Endothelial cell of umbilical vein (primary cell): ENCODE measurements at regions not wholly inside any gene's neighbourhood (a gene's known extent, or its start where the extent isn't known, plus 50 kb on each side); places are given as distances from the start of the nearest gene placed in this dataset.

Experiments
- BruUV-seq: library from RNA; stranded (reverse); fragments of 400-500 nt; replicated peaks from 2 replicates; lab custom pipeline; 2021; lab: Mats Ljungman, UMichigan
- CTCF ChIA-PET: fragments of 300-600, 350-600 bp; sonication (Branson Sonifier 250); formaldehyde crosslinking; loops from one replicate; lab custom pipeline; 2021; ENCODE audit warnings: antibody characterized with exemption, inconsistent platforms; lab: Charles Lee
- POLR2A ChIA-PET: fragments of 300-600, 350-600 bp; sonication (Branson Sonifier 250); formaldehyde crosslinking; loops from one replicate; lab custom pipeline; 2021; ENCODE audit warnings: antibody characterized with exemption, inconsistent platforms; lab: Charles Lee
- DNase-seq: peaks from one replicate; pipeline ENCODE4 v3.0.0-alpha.2; 2011; ENCODE audit warnings: low read depth, low spot score
- FAIRE-seq: peaks from 2 replicates; lab custom pipeline; 2011; peaks lifted over from hg19 to GRCh38; lab: Jason Lieb, UNC
- H2AFZ ChIP-seq: 2 replicates; pipeline ENCODE4 v1.6.0; 2012; ENCODE audit warnings: low read depth, low read length, control low read depth, inconsistent platforms
- H3K27ac ChIP-seq: 2 replicates; pipeline ENCODE4 v1.5.1; 2011; ENCODE audit warnings: low read depth, mild to moderate bottlenecking, control low read depth, low read length, moderate library complexity; ENCODE audit not compliant: insufficient read depth
- H3K27me3 ChIP-seq, 2 experiments: 2 replicates each; pipeline versions ENCODE4 v1.6.0 to v1.6.1; 2011; ENCODE audit warnings: low read length in 2 of 2, mixed read lengths in 1 of 2; ENCODE audit not compliant: control insufficient read depth in 2 of 2, insufficient read depth in 2 of 2
- H3K36me3 ChIP-seq, 2 experiments: 2 replicates in 1 of 2; 3 replicates in 1 of 2; pipeline ENCODE4 v1.5.1; 2011; ENCODE audit warnings: low read length in 2 of 2, mild to moderate bottlenecking in 1 of 2, moderate library complexity in 1 of 2; ENCODE audit not compliant: control insufficient read depth in 2 of 2, insufficient read depth in 2 of 2; ENCODE audit errors: extremely low read depth in 1 of 2
- H3K4me1 ChIP-seq: 3 replicates; pipeline ENCODE4 v1.5.1; 2011; ENCODE audit warnings: mild to moderate bottlenecking, low read length; ENCODE audit not compliant: control insufficient read depth, insufficient read depth; ENCODE audit errors: extremely low read depth
- H3K4me2 ChIP-seq: 2 replicates; pipeline ENCODE4 v1.6.1; 2011; ENCODE audit warnings: low read length, control low read depth, mixed read lengths; ENCODE audit not compliant: insufficient read depth
- H3K4me3 ChIP-seq, 3 experiments: fragments of 200-600 bp in 1 of 3; sonication (generic), shearing (Covaris generic) in 1 of 3; replicated peaks in 1 of 3; 2 replicates each; pipeline ENCODE4 v1.5.1; 2011 to 2016; ENCODE audit warnings: control low read depth in 3 of 3, low read length in 3 of 3, mild to moderate bottlenecking in 2 of 3, inconsistent platforms in 1 of 3, low read depth in 1 of 3, moderate library complexity in 1 of 3; ENCODE audit not compliant: insufficient read depth in 1 of 3
- H3K79me2 ChIP-seq: 2 replicates; pipeline ENCODE4 v1.6.0; 2012; ENCODE audit warnings: low read length, inconsistent platforms; ENCODE audit not compliant: control insufficient read depth, insufficient read depth
- H3K9ac ChIP-seq: replicated peaks from 2 replicates; pipeline ENCODE3; 2011; ENCODE audit warnings: low read length, control low read depth; ENCODE audit not compliant: insufficient read depth; ENCODE audit errors: extremely low read depth
- H3K9me1 ChIP-seq: replicated peaks from 3 replicates; pipeline ENCODE4 v1.6.0; 2011; ENCODE audit warnings: mild to moderate bottlenecking, low read length; ENCODE audit not compliant: control insufficient read depth, insufficient read depth; ENCODE audit errors: extremely low read depth
- H3K9me3 ChIP-seq: replicated peaks from 2 replicates; pipeline ENCODE4 v1.5.1; 2012; ENCODE audit warnings: low read length, inconsistent platforms; ENCODE audit not compliant: control insufficient read depth, insufficient read depth
- H4K20me1 ChIP-seq: replicated peaks from 2 replicates; pipeline ENCODE3; 2011; ENCODE audit warnings: mild to moderate bottlenecking, low read length; ENCODE audit not compliant: control insufficient read depth, insufficient read depth; ENCODE audit errors: extremely low read depth
- CTCF ChIP-seq, 2 donors: IDR thresholded peaks; 1 replicate in 1 of 2; 2 replicates in 1 of 2; pipeline ENCODE4 v1.5.1; 2011; ENCODE audit warnings: low read length in 2 of 2, mild to moderate bottlenecking in 2 of 2, moderate library complexity in 2 of 2, control low read depth in 1 of 2, inconsistent platforms in 1 of 2, low read depth in 1 of 2; ENCODE audit not compliant: insufficient read depth in 1 of 2; ENCODE audit errors: extremely low read depth in 1 of 2
- EZH2 ChIP-seq: IDR thresholded peaks from 2 replicates; pipeline ENCODE4 v1.6.1; 2012; ENCODE audit warnings: borderline replicate concordance, low read depth, mild to moderate bottlenecking, moderate library complexity, low read length, inconsistent platforms; ENCODE audit not compliant: severe bottlenecking
- FOS ChIP-seq: IDR thresholded peaks from 2 replicates; pipeline ENCODE4 v1.6.1; 2011; ENCODE audit warnings: mild to moderate bottlenecking, low read length, moderate library complexity, borderline replicate concordance; ENCODE audit not compliant: insufficient read depth
- GATA2 ChIP-seq: IDR thresholded peaks from 2 replicates; pipeline ENCODE4 v1.7.0; 2011; ENCODE audit warnings: low read depth, mild to moderate bottlenecking, moderate library complexity, mixed read lengths, low read length; ENCODE audit not compliant: insufficient read length, insufficient read depth
- JUN ChIP-seq: IDR thresholded peaks from 2 replicates; pipeline ENCODE4 v1.6.1; 2011; ENCODE audit warnings: borderline replicate concordance, low read depth; ENCODE audit not compliant: insufficient read length, insufficient read depth
- MAX ChIP-seq: IDR thresholded peaks from 2 replicates; pipeline ENCODE4 v1.6.1; 2011; ENCODE audit not compliant: insufficient read depth, insufficient read length
- MYC ChIP-seq: IDR thresholded peaks from one replicate; pipeline ENCODE4 v1.6.1; 2011; ENCODE audit warnings: mild to moderate bottlenecking, low read depth, low read length
- POLR2A ChIP-seq: IDR thresholded peaks from 2 replicates; pipeline ENCODE4 v1.6.1; 2012; ENCODE audit warnings: low read depth, mild to moderate bottlenecking, control low read depth, low read length
- POLR2AphosphoS5 ChIP-seq: IDR thresholded peaks from 2 replicates; pipeline ENCODE4 v1.6.1; 2012; ENCODE audit warnings: low read depth, mild to moderate bottlenecking, control low read depth, low read length, moderate library complexity; ENCODE audit not compliant: insufficient read depth
- dilution Hi-C: fragments of 300-500 bp; cut with MboI; formaldehyde crosslinking; loops from one replicate; pipeline ENCODE4 v1.15.0; 2019; ENCODE audit warnings: low sequenced_read_pairs; ENCODE audit not compliant: extremely low pct_ligation_motif_present
- intact Hi-C: fragments of 100-400 bp; cut with micrococcal nuclease; formaldehyde crosslinking; loops from one replicate; pipeline ENCODE4 v1.10.0; 2022

- dilution Hi-C loops (no loop called here), intact Hi-C loops (no loop called here)
- Histone ChIP-seq H3K36me3 (no peaks in the 10 kb centered on the region), H2AFZ (no peak overlapping the region), H4K20me1 (no peaks in the 10 kb centered on the region), H3K4me3 (no peak overlapping the region), H3K79me2 (no peaks in the 10 kb centered on the region), H3K9ac (no peak overlapping the region), H3K4me1 (no peaks in the 10 kb centered on the region), H3K27me3 (peaks cover 0 to 3% of the 10 kb centered on the region in 2 experiments), H3K9me3 (no peaks in the 10 kb centered on the region), H3K9me1 (no peaks in the 10 kb centered on the region), H3K4me2 (no peak overlapping the region), H3K27ac (no peak overlapping the region)
- POLR2A ChIA-PET = no interaction called here
- CTCF ChIA-PET = interaction anchor here (0.9 kb wide), 1 partner anchor 10 kb away, joined by 3 read pairs; no protein-coding TSS in a partner anchor
- FAIRE-seq (no peak), DNase-seq (no peak)
- no TSS peak for BruUV-seq
- TF ChIP-seq CTCF (IDR thresholded peaks at IDR 0.05; ENCODE audit: extremely low read depth in 1 of 2, insufficient read depth in 1 of 2, low read depth in 1 of 2, low read length in 2 of 2) (no peak), MAX (no peak), POLR2AphosphoS5 (no peak), EZH2 (no peak), MYC (no peak), FOS (no peak), POLR2A (no peak), JUN (no peak), GATA2 (no peak)
These were observed 466.4 kb downstream of the KLF12 start for GRCh38 chr13:73667756-73668155.
